Kidney (tissue), 13 donors: ENCODE measurements at regions not wholly inside any gene's neighbourhood (a gene's known extent, or its start where the extent isn't known, plus 50 kb on each side); places are given as distances from the start of the nearest gene placed in this dataset.
A peak's percentile ranks its signal among the peaks of the same experiment; 100 is the strongest.

Source experiments
- DNase-seq, 5 donors: peaks; one replicate each; pipeline ENCODE4 v3.0.0-alpha.2; 2013 to 2020
- FAIRE-seq: peaks from 2 replicates; lab custom pipeline; 2012; peaks lifted over from hg19 to GRCh38; lab: Jason Lieb, UNC
- H3K27ac ChIP-seq, 2 donors: one replicate each; pipeline ENCODE4 v1.7.0; 2013; ENCODE audit warnings: low read depth in 2 of 2, low read length in 2 of 2, inconsistent platforms in 1 of 2
- H3K27me3 ChIP-seq: one replicate; pipeline ENCODE4 v1.7.1; 2013; ENCODE audit warnings: low read length, inconsistent platforms; ENCODE audit not compliant: control insufficient read depth, insufficient read depth
- H3K36me3 ChIP-seq, 3 donors: one replicate each; pipeline versions ENCODE4 v1.7.0 to v1.7.1; 2013; ENCODE audit warnings: low read length in 3 of 3, control low read depth in 1 of 3, inconsistent platforms in 1 of 3; ENCODE audit not compliant: insufficient read depth in 3 of 3, control insufficient read depth in 2 of 3
- H3K4me1 ChIP-seq, 3 donors: one replicate each; pipeline versions ENCODE4 v1.7.0 to v1.7.1; 2013; ENCODE audit warnings: low read length in 3 of 3, inconsistent platforms in 1 of 3, low read depth in 1 of 3; ENCODE audit not compliant: control insufficient read depth in 2 of 3, insufficient read depth in 2 of 3
- H3K4me3 ChIP-seq, 3 donors: one replicate each; pipeline versions ENCODE4 v1.7.0 to v1.8.1; 2013; ENCODE audit warnings: low read length in 3 of 3, control low read depth in 1 of 3, inconsistent platforms in 1 of 3
- H3K9ac ChIP-seq, 3 donors: one replicate each; pipeline versions ENCODE4 v1.7.0 to v1.7.1; 2013; ENCODE audit warnings: low read length in 3 of 3, control low read depth in 1 of 3, inconsistent platforms in 1 of 3
- H3K9me3 ChIP-seq, 3 donors: one replicate each; pipeline versions ENCODE4 v1.7.0 to v1.7.1; 2013; ENCODE audit warnings: low read length in 3 of 3, control low read depth in 1 of 3, inconsistent platforms in 1 of 3; ENCODE audit not compliant: control insufficient read depth in 2 of 3, insufficient read depth in 1 of 3
- CTCF ChIP-seq: IDR thresholded peaks from 3 replicates; pipeline ENCODE4 v1.5.1; 2012; ENCODE audit warnings: mild to moderate bottlenecking, moderate library complexity, borderline replicate concordance; ENCODE audit not compliant: insufficient read depth; ENCODE audit errors: extremely low read depth
- intact Hi-C: fragments of 100-400 bp; cut with DNase I; formaldehyde crosslinking; loops from one replicate; pipeline ENCODE4 v1.11.1; 2022
- donor health status: control.
- donor health status: control.
- donor health status: control.
- donor health status: control.
- donor health status: control.
- donor health status: DM: yes; HTN: yes; CAD: no.
- donor health status: Normal renal cell carcinoma (clear cell type).

- H3K9ac ChIP-seq = no peak overlapping the region
- peak in 1 of 5 donors; percentile 1 for DNase-seq
- no peaks in the 10 kb centered on the region for H3K9me3 ChIP-seq
- intact Hi-C loops = no loop called here
- peaks cover 3% of the 10 kb centered on the region for H3K27me3 ChIP-seq
- H3K4me3 ChIP-seq = no peak overlapping the region
- no peaks in the 10 kb centered on the region for H3K4me1 ChIP-seq
- FAIRE-seq = no peak
- no peaks in the 10 kb centered on the region for H3K36me3 ChIP-seq
- H3K27ac ChIP-seq = no peak overlapping the region
- no peak for TF ChIP-seq CTCF
Measured at GRCh38 chrX:22325096-22325495, 52.4 kb downstream of the CBLL2 start.

- H3K4me1 ChIP-seq = no peaks in the 10 kb centered on the region
- intact Hi-C loops = no loop called here
- no peaks in the 10 kb centered on the region for H3K36me3 ChIP-seq
- no peak for TF ChIP-seq CTCF
- no peak overlapping the region for H3K4me3 ChIP-seq
- FAIRE-seq = no peak
- H3K9me3 ChIP-seq = no peaks in the 10 kb centered on the region
- no peak overlapping the region for H3K9ac ChIP-seq
- H3K27ac ChIP-seq = no peak overlapping the region
- no peaks in the 10 kb centered on the region for H3K27me3 ChIP-seq
- no peak for DNase-seq
Measured at GRCh38 chrX:22329783-22330182, 57.1 kb downstream of the CBLL2 start.

GRCh38 chrX:22338740-22339139 lies 66.0 kb downstream of the CBLL2 start:
- H3K27me3 ChIP-seq = no peaks in the 10 kb centered on the region
- H3K4me1 ChIP-seq = no peaks in the 10 kb centered on the region
- H3K36me3 ChIP-seq = no peaks in the 10 kb centered on the region
- no peak for FAIRE-seq
- no peak overlapping the region for H3K27ac ChIP-seq
- no peak overlapping the region for H3K4me3 ChIP-seq
- intact Hi-C loops = no loop called here
- peak in 1 of 5 donors; percentile 2 for DNase-seq
- no peak overlapping the region for H3K9ac ChIP-seq
- TF ChIP-seq CTCF = no peak
- H3K9me3 ChIP-seq = no peaks in the 10 kb centered on the region

GRCh38 chrX:22339459-22339858 lies 66.7 kb downstream of the CBLL2 start:
- H3K9me3 ChIP-seq = no peaks in the 10 kb centered on the region
- H3K4me1 ChIP-seq = no peaks in the 10 kb centered on the region
- H3K27ac ChIP-seq = no peak overlapping the region
- no peaks in the 10 kb centered on the region for H3K27me3 ChIP-seq
- DNase-seq (peak in 1 of 5 donors; percentile 2), FAIRE-seq (no peak)
- no peak overlapping the region for H3K9ac ChIP-seq
- no peaks in the 10 kb centered on the region for H3K36me3 ChIP-seq
- H3K4me3 ChIP-seq = no peak overlapping the region
- no peak for TF ChIP-seq CTCF
- intact Hi-C loops = no loop called here
